ENCODE measurements at regions not wholly inside any gene's neighbourhood (a gene's known extent, or its start where the extent isn't known, plus 50 kb on each side); places are given as distances from the start of the nearest gene placed in this dataset.

- DNase-seq = no peak
These were observed 103.7 kb upstream of the GNAO1 start for GRCh38 chr16:56087626-56088025.

- no peak for DNase-seq
These were observed 109.9 kb upstream of the GNAO1 start for GRCh38 chr16:56081371-56081770.

GRCh38 chr16:56075732-56076388, 115.4 kb upstream of the GNAO1 start:
- no peak for DNase-seq

GRCh38 chr16:56073508-56073907, 117.8 kb upstream of the GNAO1 start:
- no peak for DNase-seq

GRCh38 chr16:56072096-56072495, 119.2 kb upstream of the GNAO1 start:
- DNase-seq = no peak

GRCh38 chr16:56068816-56069215, 122.5 kb upstream of the GNAO1 start:
- no peak for DNase-seq

GRCh38 chr16:56068314-56068713, 123.0 kb upstream of the GNAO1 start:
- no peak for DNase-seq

GRCh38 chr16:56067406-56067805, 123.9 kb upstream of the GNAO1 start:
- DNase-seq = no peak

- DNase-seq = no peak
These were observed 124.7 kb upstream of the GNAO1 start for GRCh38 chr16:56066617-56067016.

- no peak for DNase-seq
These were observed 128.2 kb upstream of the GNAO1 start for GRCh38 chr16:56063111-56063510.

- no peak for DNase-seq
These were observed 134.1 kb upstream of the GNAO1 start for GRCh38 chr16:56057151-56057550.

- DNase-seq = no peak
These were observed 140.4 kb upstream of the GNAO1 start for GRCh38 chr16:56050916-56051315.

- no peak for DNase-seq
These were observed 142.7 kb upstream of the GNAO1 start for GRCh38 chr16:56048425-56049105.

- no peak for DNase-seq
These were observed 143.7 kb upstream of the GNAO1 start for GRCh38 chr16:56047307-56048234.

GRCh38 chr16:56042416-56042815, 148.9 kb upstream of the GNAO1 start:
- DNase-seq = no peak

GRCh38 chr16:56041556-56042140, 149.6 kb upstream of the GNAO1 start:
- DNase-seq = peak; percentile 12

- DNase-seq = no peak
These were observed 152.7 kb upstream of the GNAO1 start for GRCh38 chr16:56038564-56039098.

- DNase-seq = no peak
These were observed 156.9 kb upstream of the CES5A start for GRCh38 chr16:56032072-56032471.

- no peak for DNase-seq
These were observed 153.9 kb upstream of the CES5A start for GRCh38 chr16:56029026-56029425.

GRCh38 chr16:56022818-56023217, 147.6 kb upstream of the CES5A start:
- DNase-seq = no peak

GRCh38 chr16:56019274-56019673, 144.1 kb upstream of the CES5A start:
- no peak for DNase-seq

- DNase-seq = no peak
These were observed 138.9 kb upstream of the CES5A start for GRCh38 chr16:56013962-56014552.

- no peak for DNase-seq
These were observed 137.3 kb upstream of the CES5A start for GRCh38 chr16:56012482-56012811.

All from NCI-H2107 (cell line).